ENCODE measurements at regions not wholly inside any gene's neighbourhood (a gene's known extent, or its start where the extent isn't known, plus 50 kb on each side); places are given as distances from the start of the nearest gene placed in this dataset.

- TF ChIP-seq, protein P1, sequence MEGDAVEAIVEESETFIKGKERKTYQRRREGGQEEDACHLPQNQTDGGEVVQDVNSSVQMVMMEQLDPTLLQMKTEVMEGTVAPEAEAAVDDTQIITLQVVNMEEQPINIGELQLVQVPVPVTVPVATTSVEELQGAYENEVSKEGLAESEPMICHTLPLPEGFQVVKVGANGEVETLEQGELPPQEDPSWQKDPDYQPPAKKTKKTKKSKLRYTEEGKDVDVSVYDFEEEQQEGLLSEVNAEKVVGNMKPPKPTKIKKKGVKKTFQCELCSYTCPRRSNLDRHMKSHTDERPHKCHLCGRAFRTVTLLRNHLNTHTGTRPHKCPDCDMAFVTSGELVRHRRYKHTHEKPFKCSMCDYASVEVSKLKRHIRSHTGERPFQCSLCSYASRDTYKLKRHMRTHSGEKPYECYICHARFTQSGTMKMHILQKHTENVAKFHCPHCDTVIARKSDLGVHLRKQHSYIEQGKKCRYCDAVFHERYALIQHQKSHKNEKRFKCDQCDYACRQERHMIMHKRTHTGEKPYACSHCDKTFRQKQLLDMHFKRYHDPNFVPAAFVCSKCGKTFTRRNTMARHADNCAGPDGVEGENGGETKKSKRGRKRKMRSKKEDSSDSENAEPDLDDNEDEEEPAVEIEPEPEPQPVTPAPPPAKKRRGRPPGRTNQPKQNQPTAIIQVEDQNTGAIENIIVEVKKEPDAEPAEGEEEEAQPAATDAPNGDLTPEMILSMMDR (IDR thresholded peaks at IDR 0.05), result no peak
- TF ChIP-seq POLR2AphosphoS5 (IDR thresholded peaks at IDR 0.05), result no peak
Observed at GRCh38 chr5:53233645-53234405, 124.3 kb upstream of the MOCS2 start.
